HG02970 (cell line): ENCODE measurements at regions not wholly inside any gene's neighbourhood (a gene's known extent, or its start where the extent isn't known, plus 50 kb on each side); places are given as distances from the start of the nearest gene placed in this dataset.
"Not testable (repeated sequence)": the region's sequence is repeated elsewhere in the genome, so short reads cannot be mapped to it uniquely, and the experiment has no call there.

Experiments
- ATAC-seq: cut with Tn5 transposase; IDR thresholded peaks from one replicate; pipeline ENCODE4 v1.9.1; 2021; ENCODE audit warnings: mild to moderate bottlenecking, moderate library complexity, moderate number of reproducible peaks; ENCODE audit not compliant: unreplicated experiment, low FRiP score

DNA sequence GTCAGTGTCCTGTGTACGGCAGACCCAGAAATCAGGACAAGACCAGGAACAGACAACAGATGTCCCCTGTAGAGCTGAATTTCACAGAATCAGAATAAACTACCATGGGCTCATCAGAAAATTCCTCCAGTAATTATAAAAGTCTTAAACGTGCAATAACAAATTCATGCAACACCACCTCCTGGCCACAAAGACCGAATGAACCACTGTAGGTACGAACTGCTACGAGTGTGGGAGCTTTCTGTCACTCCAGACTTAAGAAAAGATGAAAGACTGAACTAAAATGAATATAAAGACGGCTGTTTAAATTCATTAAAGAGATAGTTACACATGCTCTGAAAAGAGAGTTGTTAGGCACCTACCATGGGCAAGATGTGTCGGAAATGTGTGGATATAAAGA is 333.5 kb downstream of the RRAGC start:
- ATAC-seq: no peak

- no peak for ATAC-seq
These were observed 334.1 kb downstream of the RRAGC start for GRCh38 chr1:38525343-38526043.

DNA sequence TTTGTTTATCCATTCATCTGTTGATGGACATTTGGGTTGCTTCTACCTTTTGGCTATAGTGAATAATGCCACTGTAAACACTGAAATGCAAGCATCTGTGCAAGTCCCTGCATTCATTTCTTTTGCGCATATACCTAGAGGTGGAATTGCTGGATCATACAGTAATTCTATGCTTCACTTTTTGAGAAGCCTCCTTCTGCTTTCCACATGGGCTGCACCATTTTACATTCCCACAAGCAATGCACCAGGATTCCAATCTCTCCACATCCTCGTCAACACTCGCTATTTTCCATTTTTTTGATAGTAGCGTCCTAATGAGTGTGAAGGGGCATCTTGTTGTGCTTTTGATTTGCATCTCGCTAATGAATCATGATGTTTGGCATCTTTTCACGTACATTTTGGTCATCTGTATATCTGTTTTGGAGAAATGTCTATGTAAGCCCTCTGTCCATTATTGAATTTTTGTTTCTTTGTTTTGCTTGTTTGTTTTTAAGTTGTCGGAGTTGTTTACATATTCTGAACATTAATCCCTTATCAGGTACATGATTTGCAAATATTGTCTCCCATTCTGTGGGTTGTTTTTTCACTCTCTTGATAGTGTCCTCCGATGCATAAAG is 335.4 kb downstream of the RRAGC start:
- ATAC-seq: no peak

DNA sequence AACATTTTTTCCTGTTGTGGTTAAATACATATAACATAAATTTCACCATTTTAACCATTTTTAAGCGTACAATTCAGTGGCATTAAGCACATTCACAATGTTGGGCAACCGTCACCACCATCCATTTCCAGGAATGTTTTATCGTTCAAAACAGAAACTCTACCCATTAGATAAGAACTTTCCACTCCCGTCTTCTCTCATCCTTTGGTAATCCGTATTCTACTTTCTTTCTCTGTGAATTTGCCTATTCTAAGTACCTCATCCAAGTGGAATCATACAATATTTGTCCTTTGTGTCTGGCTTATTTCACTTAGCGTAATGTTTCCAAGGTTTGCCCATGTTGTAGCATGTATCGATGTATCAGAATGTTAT is 336.0 kb downstream of the RRAGC start:
- no peak for ATAC-seq

- ATAC-seq: no peak
These were observed 336.5 kb downstream of the RRAGC start for GRCh38 chr1:38522915-38523567.

GRCh38 chr1:38516560-38516959 is 343.0 kb downstream of the RRAGC start:
- ATAC-seq: no peak

DNA sequence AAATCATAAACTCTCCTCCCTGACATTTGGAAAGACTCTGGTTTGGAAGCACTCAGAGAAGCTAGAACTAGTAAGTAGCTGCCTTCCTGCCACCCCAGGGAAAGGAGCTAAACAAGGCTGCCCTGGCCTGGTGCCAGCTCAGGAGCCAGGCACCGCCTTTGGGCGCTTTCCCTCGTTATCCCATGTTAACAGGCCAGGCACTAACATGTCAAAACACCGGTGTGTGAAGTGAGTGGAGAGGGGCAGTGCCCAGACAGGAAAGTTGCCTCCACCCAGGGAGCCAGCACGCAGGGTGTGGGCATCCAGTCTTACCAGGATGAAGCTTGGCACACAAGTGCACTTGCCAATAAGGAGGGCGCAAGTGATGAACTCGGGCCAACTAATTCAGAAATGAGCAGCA is 346.8 kb downstream of the RRAGC start:
- ATAC-seq: no peak

- ATAC-seq: no peak
These were observed 347.4 kb downstream of the RRAGC start for GRCh38 chr1:38512024-38512767.

GRCh38 chr1:38508232-38508631 is 351.3 kb downstream of the RRAGC start:
- ATAC-seq: no peak

- no peak for ATAC-seq
These were observed 352.0 kb downstream of the RRAGC start for GRCh38 chr1:38507563-38507962.

DNA sequence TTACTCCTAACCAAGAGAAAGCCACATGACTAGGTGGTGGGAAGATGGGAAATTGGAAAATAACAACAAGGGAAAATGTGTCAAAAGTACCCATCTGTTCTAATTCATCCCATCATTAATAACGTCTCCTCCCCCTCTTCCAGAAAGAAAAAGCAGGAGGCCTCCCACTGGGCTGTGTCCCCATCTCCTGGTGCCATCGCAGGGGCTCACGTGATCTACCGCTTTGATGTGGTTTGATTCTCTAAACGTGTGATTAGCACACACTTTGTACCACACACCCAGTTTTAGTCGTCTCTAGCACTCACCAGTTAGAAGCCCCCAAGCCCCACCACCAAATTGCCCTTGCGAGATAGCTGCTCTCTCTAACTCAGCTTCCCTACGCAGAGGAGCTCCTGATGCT is 353.6 kb downstream of the RRAGC start:
- ATAC-seq: no peak

GRCh38 chr1:38502758-38503157 is 356.8 kb downstream of the RRAGC start:
- no peak for ATAC-seq

GRCh38 chr1:38500891-38501290 is 358.7 kb downstream of the RRAGC start:
- no peak for ATAC-seq

DNA sequence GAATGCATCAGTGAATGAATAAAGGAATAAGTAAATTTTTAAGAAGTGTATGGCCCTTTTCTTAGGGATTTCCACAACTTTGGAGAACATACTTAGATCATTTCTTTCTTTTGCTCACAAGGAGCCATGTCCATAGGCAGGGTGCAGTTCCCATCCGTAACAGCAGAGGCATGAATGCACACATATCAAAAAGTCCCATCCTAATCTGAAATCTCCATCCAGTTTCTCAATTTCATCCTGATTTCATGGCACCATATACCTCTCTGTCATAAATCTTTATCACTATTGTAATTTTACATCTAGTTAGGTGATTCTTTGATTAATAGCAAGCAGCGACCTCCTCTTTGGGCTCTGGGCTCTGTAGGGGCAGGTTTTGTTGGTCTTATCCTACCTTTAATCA is 359.2 kb downstream of the RRAGC start:
- ATAC-seq: no peak

- no peak for ATAC-seq
These were observed 360.9 kb downstream of the RRAGC start for GRCh38 chr1:38498686-38499085.

- ATAC-seq: no peak
These were observed 361.5 kb downstream of the RRAGC start for GRCh38 chr1:38497921-38498656.

DNA sequence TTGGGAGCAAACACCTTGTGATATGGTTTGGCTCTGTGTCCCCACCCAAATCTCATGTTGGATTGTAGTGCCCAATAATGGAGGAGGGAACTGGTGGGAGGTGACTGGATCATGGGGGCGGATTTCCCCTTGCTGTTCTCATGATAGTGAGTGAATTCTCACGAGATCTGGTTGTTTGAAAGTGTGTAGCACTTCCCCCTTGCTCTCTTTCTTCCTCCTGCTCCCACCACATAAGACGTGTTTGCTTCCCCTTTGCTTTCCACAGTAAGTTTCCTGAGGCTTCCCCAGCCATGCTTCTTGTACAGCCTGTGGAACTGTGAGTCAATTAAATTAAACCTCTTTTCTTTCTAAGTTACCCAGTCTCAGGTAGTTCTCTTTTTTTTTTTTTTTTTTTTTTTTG is 366.3 kb downstream of the RRAGC start:
- not testable (repeated sequence) for ATAC-seq

GRCh38 chr1:38489844-38490270 is 369.7 kb downstream of the RRAGC start:
- ATAC-seq: no peak

- ATAC-seq: no peak
These were observed 371.2 kb downstream of the RRAGC start for GRCh38 chr1:38488162-38488898.

GRCh38 chr1:38487396-38487795 is 372.2 kb downstream of the RRAGC start:
- ATAC-seq: no peak
